MG63 (cell line): ENCODE measurements at regions not wholly inside any gene's neighbourhood (a gene's known extent, or its start where the extent isn't known, plus 50 kb on each side); places are given as distances from the start of the nearest gene placed in this dataset.

ENCODE experiments used
- DNase-seq: peaks from one replicate; pipeline ENCODE4 v3.0.0-alpha.2; 2020
- H3K27me3 ChIP-seq: fragments of 250-450 bp; sonication (Bioruptor Pico); 2 replicates; pipeline ENCODE4 v1.5.1; 2020; ENCODE audit warnings: mild to moderate bottlenecking, moderate library complexity
- H3K36me3 ChIP-seq: fragments of 250-450 bp; sonication (Bioruptor Pico); 2 replicates; pipeline ENCODE4 v1.5.1; 2020; ENCODE audit warnings: mild to moderate bottlenecking, moderate library complexity
- H3K4me3 ChIP-seq: fragments of 250-450 bp; sonication (Bioruptor Pico); 2 replicates; pipeline ENCODE4 v1.5.1; 2020; ENCODE audit warnings: mild to moderate bottlenecking, moderate library complexity
- H3K9me3 ChIP-seq: fragments of 250-450 bp; sonication (Bioruptor Pico); 2 replicates; pipeline ENCODE4 v1.5.1; 2020; ENCODE audit warnings: mild to moderate bottlenecking, moderate library complexity

DNA sequence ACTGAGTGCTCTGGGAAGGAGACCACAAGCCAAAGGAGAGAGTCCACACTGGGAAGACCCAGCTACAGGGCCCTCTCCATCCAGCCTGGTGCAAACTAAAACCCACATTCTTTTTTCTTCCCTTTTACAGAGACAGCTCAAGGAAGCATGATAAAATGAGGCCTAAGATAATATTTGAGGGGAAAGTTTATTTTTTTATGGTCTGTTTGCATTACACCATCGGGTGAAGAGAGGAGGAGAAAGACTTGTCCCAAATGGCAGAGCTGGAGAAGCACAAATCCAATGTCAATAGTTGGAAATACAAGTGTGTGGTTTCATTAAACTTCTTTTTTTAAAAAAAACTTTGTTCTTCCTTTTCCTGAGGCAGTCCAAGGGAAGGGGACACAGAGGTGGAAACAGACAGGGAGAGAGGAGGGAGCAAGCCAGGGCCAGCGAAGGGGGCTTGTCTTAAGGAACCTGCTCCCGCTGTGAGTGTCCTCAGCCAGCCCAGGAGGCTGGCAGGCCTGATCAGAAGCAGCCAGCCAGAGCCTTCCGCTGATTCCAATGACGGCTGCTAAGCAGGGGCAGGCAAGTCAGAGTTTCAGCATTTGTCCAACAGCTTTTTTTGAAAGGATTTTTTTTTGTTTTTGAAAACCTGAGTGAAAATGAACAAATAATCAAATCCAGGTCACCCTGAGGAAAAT lies 203.8 kb upstream of the SIX2 start:
- H3K9me3 ChIP-seq, result no peaks in the 10 kb centered on the region
- H3K36me3 ChIP-seq, result no peaks in the 10 kb centered on the region
- DNase-seq, result no peak
- H3K4me3 ChIP-seq, result no peak overlapping the region
- H3K27me3 ChIP-seq, result no peaks in the 10 kb centered on the region

DNA sequence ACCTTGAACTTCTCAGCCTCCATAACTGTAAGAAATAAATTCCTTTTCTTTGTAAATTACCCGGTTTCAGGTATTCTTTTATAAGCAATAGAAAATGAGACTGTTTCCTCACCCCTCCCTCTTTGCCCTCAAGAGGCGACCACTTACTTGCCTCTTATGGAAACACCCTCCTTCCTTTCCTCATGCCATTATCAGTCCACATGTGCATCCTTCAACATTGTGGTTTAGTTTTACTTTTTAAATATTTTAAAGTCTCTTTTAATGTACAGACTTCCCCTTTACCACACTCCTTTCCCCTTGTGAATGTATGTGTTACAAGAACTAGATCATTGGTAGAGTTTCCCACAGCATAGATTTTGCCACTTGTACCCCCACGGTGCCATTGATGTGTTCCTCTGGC lies 202.4 kb upstream of the SIX2 start:
- Histone ChIP-seq H3K36me3 (no peaks in the 10 kb centered on the region), H3K9me3 (no peaks in the 10 kb centered on the region), H3K27me3 (no peaks in the 10 kb centered on the region), H3K4me3 (no peak overlapping the region)
- DNase-seq, result no peak

DNA sequence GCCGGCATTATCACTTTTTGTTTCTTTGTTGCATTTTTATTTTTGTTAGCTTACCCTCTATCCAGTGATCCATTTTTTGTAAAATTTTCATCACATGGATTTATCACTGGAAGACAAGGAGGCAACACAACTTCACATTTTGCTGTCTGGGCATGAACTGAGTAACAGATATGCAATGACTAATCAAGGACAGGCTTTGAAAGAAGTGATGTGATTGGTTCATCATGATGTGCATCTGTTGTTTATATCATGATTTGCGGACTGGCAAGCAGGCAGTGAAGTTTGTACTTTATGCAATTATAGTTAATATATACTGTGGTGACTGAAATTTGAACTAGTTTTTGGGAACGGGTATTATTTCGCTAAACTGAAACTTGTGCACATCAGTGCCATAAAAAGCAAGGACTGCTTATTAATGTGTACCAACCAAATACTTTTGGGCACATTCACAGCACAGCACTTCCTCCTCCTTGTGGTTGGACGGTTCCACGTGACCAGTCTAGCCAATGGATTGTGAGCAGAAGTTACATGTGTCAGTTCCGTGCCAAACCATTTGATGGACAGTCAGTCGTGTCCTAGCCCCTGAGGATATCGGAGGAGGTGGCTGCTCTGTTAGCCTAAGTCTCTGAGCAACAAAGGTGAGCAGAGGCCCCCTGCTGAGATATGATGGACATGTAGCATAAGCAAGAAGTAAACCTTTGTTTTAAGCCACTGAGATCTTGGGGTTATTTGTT lies 201.4 kb upstream of the SIX2 start:
- no peaks in the 10 kb centered on the region for H3K9me3 ChIP-seq
- no peaks in the 10 kb centered on the region for H3K36me3 ChIP-seq
- DNase-seq, result peak; percentile 7
- no peak overlapping the region for H3K4me3 ChIP-seq
- no peaks in the 10 kb centered on the region for H3K27me3 ChIP-seq

DNA sequence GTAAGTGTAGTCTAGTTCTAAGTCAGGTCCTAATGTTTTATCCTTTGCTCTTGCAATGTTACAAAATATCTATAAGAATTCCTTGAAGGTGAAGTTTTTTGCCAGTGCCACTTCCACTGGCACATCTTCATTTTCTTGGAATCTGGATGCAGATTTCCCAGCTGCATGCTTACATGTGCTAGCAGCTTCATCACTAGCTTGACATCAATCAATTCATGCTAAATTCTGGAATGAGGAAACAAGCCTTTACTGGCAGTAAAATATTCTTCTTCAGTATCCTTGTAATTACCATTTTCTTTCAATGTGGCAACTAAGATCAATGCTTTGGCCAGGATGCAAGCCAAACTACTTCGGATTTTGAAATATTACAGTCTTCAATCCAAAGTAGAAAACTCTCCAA lies 200.6 kb upstream of the SIX2 start:
- no peaks in the 10 kb centered on the region for H3K27me3 ChIP-seq
- DNase-seq, result no peak
- no peaks in the 10 kb centered on the region for H3K36me3 ChIP-seq
- H3K9me3 ChIP-seq, result no peaks in the 10 kb centered on the region
- no peak overlapping the region for H3K4me3 ChIP-seq

DNA sequence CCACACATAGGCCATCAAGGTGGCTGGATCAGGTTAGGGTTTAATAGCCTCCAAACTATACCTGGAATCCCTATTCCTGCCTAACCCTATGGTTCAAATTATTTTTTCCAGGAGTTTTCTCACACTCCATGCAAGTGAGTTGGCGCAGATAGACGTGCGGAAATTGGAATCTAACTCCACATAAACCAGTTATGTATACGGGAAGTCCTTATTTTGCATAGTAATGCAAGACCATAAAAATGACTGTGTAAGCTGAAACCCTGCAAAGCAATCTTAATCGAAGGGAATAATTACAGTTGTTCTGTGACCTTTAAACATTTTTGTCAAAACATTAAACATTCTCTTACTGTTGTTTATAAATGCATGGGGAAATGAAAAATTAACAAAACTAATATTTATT lies 200.1 kb upstream of the SIX2 start:
- Histone ChIP-seq H3K4me3 (no peak overlapping the region), H3K27me3 (no peaks in the 10 kb centered on the region), H3K36me3 (no peaks in the 10 kb centered on the region), H3K9me3 (no peaks in the 10 kb centered on the region)
- DNase-seq, result no peak

DNA sequence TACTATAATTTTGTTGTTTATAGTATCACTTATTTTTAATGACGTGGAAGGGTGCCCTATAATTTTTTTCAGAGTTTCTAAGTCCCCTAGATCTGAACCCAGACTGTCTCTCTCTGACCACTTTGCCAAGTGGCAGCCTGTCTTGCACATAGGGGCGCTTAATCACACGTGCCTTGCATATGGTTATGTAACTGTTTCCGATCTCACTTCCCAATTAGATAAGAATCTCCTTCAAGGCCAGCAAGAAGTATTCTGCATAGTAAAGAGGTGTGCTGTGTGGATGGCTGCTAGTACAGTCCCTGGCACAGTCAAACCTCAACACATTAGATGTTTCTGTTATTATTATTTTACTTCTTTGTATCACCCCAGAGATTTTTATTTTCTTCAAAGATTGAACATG lies 197.8 kb upstream of the SIX2 start:
- DNase-seq, result no peak

DNA sequence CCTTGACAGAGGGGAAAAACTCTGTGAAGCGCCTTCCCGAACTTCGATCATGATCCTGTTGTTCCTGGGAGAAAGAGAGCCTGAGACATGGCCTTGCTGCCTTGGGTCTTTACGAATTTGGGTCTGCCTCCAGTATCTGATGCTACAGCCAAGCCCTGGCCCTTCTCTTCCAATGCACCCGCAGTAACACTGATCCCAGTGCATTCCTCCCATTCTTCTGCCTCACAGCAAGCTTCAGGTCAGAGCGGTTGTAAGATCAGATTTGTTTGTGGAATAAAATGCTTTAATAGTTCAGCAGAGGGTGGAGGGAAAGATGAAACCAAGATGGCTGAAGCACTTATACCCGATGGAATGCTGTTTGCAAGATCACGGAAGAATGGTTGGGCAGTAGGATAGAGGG lies 196.7 kb upstream of the SIX2 start:
- no peak overlapping the region for H3K4me3 ChIP-seq
- peaks cover 4% of the 10 kb centered on the region; the same call in 1 of the 2 replicates for H3K9me3 ChIP-seq
- no peaks in the 10 kb centered on the region for H3K36me3 ChIP-seq
- DNase-seq, result no peak
- no peaks in the 10 kb centered on the region for H3K27me3 ChIP-seq

More for the DNA sequence above, 197.8 kb upstream of the SIX2 start:
- H3K9me3 ChIP-seq, result peaks cover 2% of the 10 kb centered on the region; the same call in 1 of the 2 replicates
- no peak overlapping the region for H3K4me3 ChIP-seq
- H3K36me3 ChIP-seq, result no peaks in the 10 kb centered on the region
- H3K27me3 ChIP-seq, result no peaks in the 10 kb centered on the region

DNA sequence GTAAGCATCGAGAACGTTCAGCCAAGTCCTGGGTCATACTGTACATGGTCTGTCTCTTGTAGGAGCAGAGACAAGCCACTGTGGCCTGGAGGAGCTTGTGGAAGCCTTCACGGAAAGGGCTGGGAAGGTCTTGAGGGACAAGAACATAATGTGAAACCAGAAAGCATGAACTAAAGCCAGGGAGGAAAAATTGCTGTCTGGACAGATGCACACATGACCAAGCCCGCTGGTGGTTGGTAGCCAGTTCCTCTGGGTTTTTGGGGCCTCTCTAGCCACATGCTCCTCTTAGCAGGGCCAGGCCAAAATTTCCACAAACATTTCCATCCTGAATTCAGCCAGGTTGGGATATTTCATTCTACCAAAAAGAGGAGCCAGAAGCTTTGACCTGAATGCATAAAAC lies 196.2 kb upstream of the SIX2 start:
- no peak overlapping the region for H3K4me3 ChIP-seq
- no peaks in the 10 kb centered on the region for H3K36me3 ChIP-seq
- peaks cover 4% of the 10 kb centered on the region; the same call in 1 of the 2 replicates for H3K9me3 ChIP-seq
- no peak for DNase-seq
- H3K27me3 ChIP-seq, result no peaks in the 10 kb centered on the region

DNA sequence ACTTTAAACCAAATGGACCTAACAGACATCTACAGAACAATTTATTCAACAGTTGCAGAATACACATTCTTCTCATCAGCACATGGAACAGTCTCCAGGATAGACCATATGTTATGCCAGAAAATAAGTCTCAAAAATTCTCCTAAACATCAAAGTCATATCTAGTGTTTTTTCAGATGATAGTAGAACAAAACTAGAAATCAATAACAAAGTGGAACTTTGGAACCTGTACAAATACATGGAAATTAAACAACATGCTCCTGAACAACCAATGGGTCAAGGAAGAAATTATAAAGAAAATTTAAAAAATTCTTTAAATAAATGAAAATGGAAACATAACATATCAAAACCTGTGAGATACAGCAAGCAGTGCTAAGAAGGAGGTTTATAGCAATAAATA lies 194.1 kb upstream of the SIX2 start:
- H3K36me3 ChIP-seq, result no peaks in the 10 kb centered on the region
- H3K9me3 ChIP-seq, result peaks cover 4% of the 10 kb centered on the region; the same call in 1 of the 2 replicates
- no peaks in the 10 kb centered on the region for H3K27me3 ChIP-seq
- DNase-seq, result no peak
- no peak overlapping the region for H3K4me3 ChIP-seq

DNA sequence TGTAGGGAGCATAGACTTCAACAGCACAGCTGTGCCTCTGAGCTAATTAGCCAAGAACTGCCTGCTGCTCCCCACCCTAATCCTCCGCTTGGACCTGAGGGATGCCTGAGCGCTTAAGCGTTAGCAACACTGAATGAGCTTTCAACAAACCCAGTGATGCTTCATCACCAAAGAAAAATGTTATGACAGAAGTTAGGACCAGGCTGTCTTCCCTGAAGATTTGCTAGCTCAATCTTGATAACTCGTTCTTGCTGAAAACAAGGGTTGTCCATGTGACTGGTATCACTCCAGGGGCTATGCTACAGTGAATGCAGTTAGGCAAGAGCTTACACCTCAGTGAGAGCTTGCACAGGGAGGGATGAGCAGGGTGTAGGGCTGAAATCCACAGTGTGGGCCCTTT lies 190.7 kb upstream of the SIX2 start:
- Histone ChIP-seq H3K4me3 (no peak overlapping the region), H3K36me3 (no peaks in the 10 kb centered on the region), H3K27me3 (no peaks in the 10 kb centered on the region), H3K9me3 (peaks cover 4% of the 10 kb centered on the region; the same call in 1 of the 2 replicates)
- DNase-seq, result no peak

DNA sequence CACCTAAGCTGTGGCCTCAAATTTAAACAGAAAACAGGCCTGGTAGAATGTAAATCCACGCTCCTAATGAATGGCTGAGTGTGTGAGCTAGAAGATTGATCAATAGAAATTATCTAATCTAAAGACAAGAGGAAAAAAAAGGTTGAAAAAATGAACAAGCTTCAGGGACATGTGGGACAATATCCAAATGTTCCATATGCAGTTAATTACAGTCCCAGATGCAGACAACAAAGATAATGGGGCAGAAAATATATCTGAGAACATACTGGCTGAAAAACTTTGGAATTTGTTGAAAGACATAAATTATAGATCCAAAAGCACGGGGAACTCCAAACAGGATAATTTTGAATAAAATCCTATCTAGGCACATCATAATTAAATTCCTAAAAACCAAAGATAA lies 186.7 kb upstream of the SIX2 start:
- Histone ChIP-seq H3K4me3 (no peak overlapping the region), H3K9me3 (no peaks in the 10 kb centered on the region), H3K36me3 (no peaks in the 10 kb centered on the region), H3K27me3 (no peaks in the 10 kb centered on the region)
- DNase-seq, result no peak

DNA sequence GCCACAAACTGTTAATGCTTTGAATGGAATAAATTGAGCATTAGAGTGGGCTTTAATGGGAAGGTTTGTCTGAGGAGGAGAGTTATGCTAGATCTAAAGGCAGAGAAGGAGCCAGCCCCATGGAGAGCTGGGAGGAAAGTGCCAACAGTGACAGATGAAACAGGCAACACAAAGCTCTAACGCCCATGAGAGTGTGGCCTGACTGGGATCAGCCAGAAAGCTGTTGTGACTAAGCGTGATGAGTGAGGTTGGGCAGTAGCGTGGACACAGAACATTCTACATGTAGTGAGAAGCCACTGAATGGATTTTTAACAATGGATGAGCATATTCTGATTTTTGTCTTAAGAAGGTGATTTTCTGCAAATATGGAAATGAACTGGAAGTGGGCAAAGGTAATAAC lies 185.3 kb upstream of the SIX2 start:
- H3K4me3 ChIP-seq, result no peak overlapping the region
- no peak for DNase-seq
- H3K9me3 ChIP-seq, result no peaks in the 10 kb centered on the region
- no peaks in the 10 kb centered on the region for H3K27me3 ChIP-seq
- no peaks in the 10 kb centered on the region for H3K36me3 ChIP-seq

DNA sequence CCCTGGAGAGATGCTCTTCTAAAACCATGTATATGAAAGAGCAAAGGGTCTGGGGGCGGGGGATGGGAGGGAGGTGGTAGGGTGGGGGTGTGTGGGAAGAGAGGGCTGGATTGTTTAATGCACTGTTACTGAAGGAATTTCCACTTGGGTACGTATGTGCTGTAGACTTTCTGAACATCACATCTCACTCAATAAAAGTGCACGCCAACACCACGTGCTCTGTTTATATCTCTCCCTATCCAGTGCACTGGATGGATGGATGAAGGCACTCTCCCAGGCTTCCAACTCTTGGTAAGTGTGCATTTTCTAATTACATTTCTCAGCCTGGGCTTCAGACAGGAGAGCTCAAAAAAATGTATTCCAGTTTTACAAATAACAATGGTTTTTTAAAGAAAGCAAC lies 184.3 kb upstream of the SIX2 start:
- H3K9me3 ChIP-seq, result no peaks in the 10 kb centered on the region
- no peaks in the 10 kb centered on the region for H3K36me3 ChIP-seq
- DNase-seq, result no peak
- H3K4me3 ChIP-seq, result no peak overlapping the region
- no peaks in the 10 kb centered on the region for H3K27me3 ChIP-seq

DNA sequence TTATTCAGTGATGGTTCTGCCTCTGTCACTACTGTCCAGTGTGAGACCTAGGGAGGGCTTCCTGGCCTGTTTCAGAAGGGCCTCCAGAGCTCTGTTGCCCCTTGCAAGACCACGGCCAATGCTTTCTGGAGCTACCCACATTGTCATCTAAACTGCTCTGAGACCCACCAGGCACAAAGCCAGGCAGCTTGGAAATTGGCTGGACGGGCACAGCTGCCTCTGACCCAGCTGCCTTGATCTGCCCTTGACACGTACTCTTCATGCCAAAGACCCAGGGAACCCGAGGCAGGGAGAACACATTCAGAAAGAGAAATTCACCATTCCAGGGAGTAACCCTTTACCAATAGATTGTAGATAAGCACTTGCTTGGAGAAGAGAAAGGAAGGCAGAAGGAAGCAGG lies 183.7 kb upstream of the SIX2 start:
- Histone ChIP-seq H3K27me3 (no peaks in the 10 kb centered on the region), H3K36me3 (no peaks in the 10 kb centered on the region), H3K4me3 (no peak overlapping the region), H3K9me3 (no peaks in the 10 kb centered on the region)
- no peak for DNase-seq

DNA sequence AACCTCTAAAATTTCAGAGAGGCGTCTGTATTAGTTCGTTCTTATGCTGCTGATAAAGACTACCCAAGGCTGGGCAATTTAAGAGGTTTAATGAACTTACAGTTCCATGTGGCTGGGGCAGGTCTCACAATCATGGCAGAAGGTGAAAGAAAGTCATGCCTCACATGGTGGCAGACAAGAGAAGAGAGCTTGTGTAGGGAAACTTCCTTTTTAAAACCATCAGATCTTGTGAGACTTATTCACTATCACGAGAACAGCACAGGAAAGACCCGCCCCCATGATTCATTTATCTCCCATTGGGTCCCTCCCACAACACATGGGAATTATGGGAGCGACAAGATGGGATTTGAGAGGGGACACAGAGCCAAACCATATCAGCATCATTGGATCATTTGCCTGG lies 183.2 kb upstream of the SIX2 start:
- no peaks in the 10 kb centered on the region for H3K9me3 ChIP-seq
- H3K27me3 ChIP-seq, result no peaks in the 10 kb centered on the region
- H3K4me3 ChIP-seq, result no peak overlapping the region

DNA sequence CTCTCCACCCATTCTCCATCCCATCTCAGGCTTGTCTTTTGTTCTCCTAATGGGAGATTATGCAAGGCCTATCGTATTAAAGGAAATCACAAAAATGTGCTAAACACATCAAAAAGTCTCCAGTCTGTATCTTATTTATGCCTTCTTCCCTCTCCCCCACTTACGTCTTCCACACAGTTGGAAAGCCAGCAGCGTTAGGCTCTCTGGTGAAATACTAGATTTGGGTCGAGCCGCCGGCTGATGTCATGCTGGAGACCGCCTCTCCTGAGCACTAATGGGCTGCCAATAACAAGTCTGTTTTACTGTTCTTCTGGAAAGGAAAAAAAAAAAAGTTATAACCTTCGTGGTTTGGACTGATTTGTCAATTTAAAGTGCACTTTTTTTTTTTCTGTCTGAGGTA lies 182.7 kb upstream of the SIX2 start:
- no peaks in the 10 kb centered on the region for H3K27me3 ChIP-seq
- H3K36me3 ChIP-seq, result no peaks in the 10 kb centered on the region
- H3K4me3 ChIP-seq, result no peak overlapping the region
- H3K9me3 ChIP-seq, result no peaks in the 10 kb centered on the region
- DNase-seq, result no peak

More for the DNA sequence above, 183.2 kb upstream of the SIX2 start:
- H3K36me3 ChIP-seq, result no peaks in the 10 kb centered on the region
- DNase-seq, result no peak

DNA sequence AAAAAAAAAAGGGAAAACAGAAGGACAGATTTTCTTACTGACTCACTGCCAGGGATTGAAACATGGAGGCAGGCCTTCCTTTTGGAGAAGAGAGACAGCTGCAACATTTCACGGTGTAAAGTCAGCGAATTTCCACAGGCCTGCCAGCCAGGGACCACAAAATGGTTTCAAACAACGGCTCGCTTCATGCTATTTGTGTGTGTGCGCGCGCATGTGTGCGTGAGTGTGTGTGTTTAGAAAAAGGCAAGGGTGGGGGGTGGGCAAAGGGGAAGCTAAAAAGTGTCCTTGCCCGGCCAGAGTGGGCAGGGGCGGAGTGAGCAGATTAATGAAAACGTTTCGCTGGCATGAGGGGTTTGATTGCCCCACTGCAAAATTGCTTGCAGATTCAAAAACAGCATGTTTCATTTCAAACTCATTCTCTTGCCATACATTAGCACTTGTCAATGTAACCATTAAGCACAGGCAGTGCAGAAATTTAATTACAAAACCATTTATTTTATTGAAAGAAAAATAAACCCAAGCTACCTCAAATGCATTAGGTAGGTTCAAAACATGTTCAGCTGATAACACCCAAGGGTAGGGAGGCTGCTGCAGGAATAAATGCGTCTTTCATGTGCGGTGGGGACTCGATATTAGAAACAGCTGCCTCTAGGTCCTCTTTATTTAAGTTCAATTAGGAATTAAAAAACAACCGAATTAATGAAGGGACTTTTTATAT lies 182.1 kb upstream of the SIX2 start:
- Histone ChIP-seq H3K36me3 (no peaks in the 10 kb centered on the region), H3K9me3 (no peaks in the 10 kb centered on the region), H3K4me3 (no peak overlapping the region), H3K27me3 (no peaks in the 10 kb centered on the region)
- no peak for DNase-seq
